Stimulated activated effector memory CD8-positive, alpha-beta T cell treated with anti-CD3 and anti-CD28 coated beads, Interleukin-12 subunit alpha, Interleukin-12 subunit beta, amount 100 ng/mL, for 72 hours (primary cell): ENCODE measurements at regions not wholly inside any gene's neighbourhood (a gene's known extent, or its start where the extent isn't known, plus 50 kb on each side); places are given as distances from the start of the nearest gene placed in this dataset.

Source experiments
- ATAC-seq: fragments of 150-1000 bp; cut with Tn5 transposase; 2 replicates; pipeline ENCODE4 v1.10.0; 2021
- DNase-seq, 2 donors: peaks; one replicate each; pipeline ENCODE4 v3.0.0; 2021 to 2022; ENCODE audit warnings: low spot score in 2 of 2
- H3K27ac Mint-ChIP-seq: one replicate; pipeline ENCODE4 v1.8.0; 2022; ENCODE audit warnings: mild to moderate bottlenecking, mixed read lengths
- H3K36me3 Mint-ChIP-seq: one replicate; pipeline ENCODE4 v1.8.0; 2022; ENCODE audit warnings: mild to moderate bottlenecking, mixed read lengths
- H3K4me1 Mint-ChIP-seq: one replicate; pipeline ENCODE4 v1.8.0; 2022; ENCODE audit warnings: mixed read lengths
- H3K4me3 Mint-ChIP-seq: one replicate; pipeline ENCODE4 v1.8.0; 2022; ENCODE audit warnings: mild to moderate bottlenecking, mixed read lengths
- H3K9me3 Mint-ChIP-seq: one replicate; pipeline ENCODE4 v1.8.0; 2022; ENCODE audit warnings: mixed read lengths

GRCh38 chr12:132428936-132429601, 60.9 kb upstream of the FBRSL1 start:
- DNase-seq (no peak), ATAC-seq (no peak)
- Mint-ChIP-seq H3K4me1 (peaks cover 25% of the 10 kb centered on the region), H3K4me3 (no peak overlapping the region), H3K9me3 (no peaks in the 10 kb centered on the region), H3K36me3 (no peaks in the 10 kb centered on the region), H3K27ac (no peak overlapping the region)

- no peaks in the 10 kb centered on the region for H3K36me3 Mint-ChIP-seq
- no peak overlapping the region for H3K4me3 Mint-ChIP-seq
- peaks cover 22% of the 10 kb centered on the region for H3K4me1 Mint-ChIP-seq
- no peak for ATAC-seq
- no peak overlapping the region for H3K27ac Mint-ChIP-seq
- DNase-seq, result no peak
- no peaks in the 10 kb centered on the region for H3K9me3 Mint-ChIP-seq
These were observed 61.7 kb upstream of the FBRSL1 start for GRCh38 chr12:132427999-132428935.

GRCh38 chr12:132427174-132427768, 62.7 kb upstream of the FBRSL1 start:
- no peak for DNase-seq
- no peak overlapping the region for H3K27ac Mint-ChIP-seq
- H3K4me1 Mint-ChIP-seq, result peaks cover 29% of the 10 kb centered on the region
- ATAC-seq, result no peak
- no peak overlapping the region for H3K4me3 Mint-ChIP-seq
- H3K36me3 Mint-ChIP-seq, result no peaks in the 10 kb centered on the region
- no peaks in the 10 kb centered on the region for H3K9me3 Mint-ChIP-seq

- ATAC-seq, result no peak
- Mint-ChIP-seq H3K4me1 (peaks cover 34% of the 10 kb centered on the region), H3K27ac (no peak overlapping the region), H3K9me3 (no peaks in the 10 kb centered on the region), H3K4me3 (no peak overlapping the region), H3K36me3 (no peaks in the 10 kb centered on the region)
- no peak for DNase-seq
These were observed 63.4 kb upstream of the FBRSL1 start for GRCh38 chr12:132426349-132427173.

GRCh38 chr12:132424811-132425210, 65.1 kb upstream of the FBRSL1 start:
- Mint-ChIP-seq H3K4me1 (peaks cover 30% of the 10 kb centered on the region), H3K9me3 (no peaks in the 10 kb centered on the region), H3K4me3 (no peak overlapping the region), H3K36me3 (no peaks in the 10 kb centered on the region), H3K27ac (no peak overlapping the region)
- no peak for ATAC-seq
- DNase-seq, result no peak

- DNase-seq, result no peak
- no peak for ATAC-seq
- no peaks in the 10 kb centered on the region for H3K36me3 Mint-ChIP-seq
- no peak overlapping the region for H3K4me3 Mint-ChIP-seq
- H3K27ac Mint-ChIP-seq, result no peak overlapping the region
- H3K9me3 Mint-ChIP-seq, result no peaks in the 10 kb centered on the region
- peaks cover 22% of the 10 kb centered on the region for H3K4me1 Mint-ChIP-seq
These were observed 65.9 kb upstream of the FBRSL1 start for GRCh38 chr12:132423820-132424645.

GRCh38 chr12:132423251-132423819, 66.6 kb upstream of the FBRSL1 start:
- ATAC-seq (peak; percentile 62), DNase-seq (no peak)
- no peak overlapping the region for H3K4me3 Mint-ChIP-seq
- peaks cover 22% of the 10 kb centered on the region for H3K4me1 Mint-ChIP-seq
- H3K27ac Mint-ChIP-seq, result no peak overlapping the region
- H3K36me3 Mint-ChIP-seq, result no peaks in the 10 kb centered on the region
- H3K9me3 Mint-ChIP-seq, result no peaks in the 10 kb centered on the region

GRCh38 chr12:132422381-132423043, 67.4 kb upstream of the FBRSL1 start:
- peak; percentile 41 for ATAC-seq
- no peak for DNase-seq
- Mint-ChIP-seq H3K4me3 (no peak overlapping the region), H3K27ac (no peak overlapping the region), H3K9me3 (no peaks in the 10 kb centered on the region), H3K4me1 (peaks cover 22% of the 10 kb centered on the region), H3K36me3 (no peaks in the 10 kb centered on the region)

- ATAC-seq (no peak), DNase-seq (no peak)
- no peaks in the 10 kb centered on the region for H3K9me3 Mint-ChIP-seq
- H3K27ac Mint-ChIP-seq, result no peak overlapping the region
- peaks cover 21% of the 10 kb centered on the region for H3K4me1 Mint-ChIP-seq
- H3K36me3 Mint-ChIP-seq, result no peaks in the 10 kb centered on the region
- no peak overlapping the region for H3K4me3 Mint-ChIP-seq
These were observed 67.9 kb upstream of the FBRSL1 start for GRCh38 chr12:132422040-132422380.

- Mint-ChIP-seq H3K4me3 (no peak overlapping the region), H3K4me1 (peaks cover 17% of the 10 kb centered on the region), H3K27ac (no peak overlapping the region), H3K36me3 (no peaks in the 10 kb centered on the region), H3K9me3 (no peaks in the 10 kb centered on the region)
- ATAC-seq (no peak), DNase-seq (no peak)
These were observed 70.2 kb upstream of the FBRSL1 start for GRCh38 chr12:132419631-132420246.

GRCh38 chr12:132418393-132418925, 71.5 kb upstream of the FBRSL1 start:
- no peak overlapping the region for H3K27ac Mint-ChIP-seq

GRCh38 chr12:132417741-132418140, 72.2 kb upstream of the FBRSL1 start:
- no peak for ATAC-seq
- peaks cover 11% of the 10 kb centered on the region for H3K4me1 Mint-ChIP-seq
- no peak overlapping the region for H3K4me3 Mint-ChIP-seq
- no peaks in the 10 kb centered on the region for H3K9me3 Mint-ChIP-seq
- no peak overlapping the region for H3K27ac Mint-ChIP-seq
- no peak for DNase-seq
- H3K36me3 Mint-ChIP-seq, result no peaks in the 10 kb centered on the region

More at GRCh38 chr12:132418393-132418925, 71.5 kb upstream of the FBRSL1 start:
- Mint-ChIP-seq H3K36me3 (no peaks in the 10 kb centered on the region), H3K4me1 (peaks cover 17% of the 10 kb centered on the region), H3K4me3 (no peak overlapping the region), H3K9me3 (no peaks in the 10 kb centered on the region)
- no peak for DNase-seq
- ATAC-seq, result no peak

- no peak for ATAC-seq
- Mint-ChIP-seq H3K36me3 (no peaks in the 10 kb centered on the region), H3K4me1 (peaks cover 5% of the 10 kb centered on the region), H3K27ac (no peak overlapping the region), H3K4me3 (no peak overlapping the region), H3K9me3 (no peaks in the 10 kb centered on the region)
- no peak for DNase-seq
These were observed 73.1 kb upstream of the FBRSL1 start for GRCh38 chr12:132416827-132417226.
